ENCODE measurements at regions not wholly inside any gene's neighbourhood (a gene's known extent, or its start where the extent isn't known, plus 50 kb on each side); places are given as distances from the start of the nearest gene placed in this dataset.

DNA sequence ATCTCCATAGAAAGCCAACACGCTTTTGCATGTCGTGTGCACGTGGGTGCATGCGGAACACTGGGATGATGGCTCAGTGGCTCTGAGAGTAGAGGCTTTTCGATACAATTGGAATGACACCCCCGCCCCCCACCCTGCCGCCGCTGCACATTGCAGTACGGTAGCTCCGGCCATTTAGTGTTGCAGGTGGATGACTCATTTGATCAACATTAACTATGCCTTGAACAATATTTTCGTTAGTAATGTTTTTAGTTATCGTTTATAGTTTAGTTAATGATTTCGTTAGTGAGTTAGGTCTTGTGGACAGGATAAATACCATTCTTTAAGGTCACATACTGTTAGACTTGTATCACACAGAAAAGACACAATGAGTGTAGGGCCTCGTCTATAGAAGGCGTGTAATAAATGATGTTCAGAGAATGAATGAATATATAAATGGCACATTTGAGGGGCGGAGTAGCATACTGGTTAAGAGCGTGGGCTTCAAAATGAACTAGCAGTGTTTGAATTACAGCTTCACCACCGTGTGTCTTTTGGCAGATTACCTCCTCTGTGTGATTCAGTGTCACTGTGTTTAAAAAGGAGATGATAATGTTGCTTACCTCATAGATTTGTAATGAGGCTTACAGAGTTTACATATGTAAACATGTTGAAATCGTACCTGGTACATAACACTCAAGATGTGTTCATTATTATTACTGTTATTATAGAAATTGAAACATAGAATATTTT is 67.2 kb upstream of the TENM3 start:
- Histone ChIP-seq H4K91ac (ENCODE audit: low read depth, low read length, poor library complexity) (no peak overlapping the region), H2AK5ac (ENCODE audit: low read depth, low read length) (no peak overlapping the region), H3K9me3 (replicated peaks in 1 of 2; ENCODE audit: control insufficient read depth in 2 of 2, insufficient read depth in 1 of 2, low read depth in 1 of 2, low read length in 2 of 2) (peaks cover 0 to 5% of the 10 kb centered on the region in 2 donors), H2BK12ac (ENCODE audit: low read length) (no peak overlapping the region), H3K4ac (ENCODE audit: low read length) (no peak overlapping the region), H3K36me3 (replicated peaks in 1 of 2; ENCODE audit: control insufficient read depth in 2 of 2, insufficient read depth in 2 of 2, low read length in 2 of 2) (peaks cover 0 to 2% of the 10 kb centered on the region in 2 donors), H3K14ac (ENCODE audit: low read length) (no peak overlapping the region), H3K4me1 (ENCODE audit: control insufficient read depth in 2 of 2, insufficient read depth in 1 of 2, low read depth in 1 of 2, low read length in 2 of 2) (peaks cover 2 to 26% of the 10 kb centered on the region in 2 donors), H3K79me1 (ENCODE audit: low read depth, low read length) (no peaks in the 10 kb centered on the region), H2BK5ac (ENCODE audit: low read length) (no peak overlapping the region), H3K4me2 (ENCODE audit: insufficient read depth, low read length, poor library complexity, severe bottlenecking) (no peak overlapping the region), H3K18ac (ENCODE audit: low read length) (no peak overlapping the region), H3K27me3 (ENCODE audit: control insufficient read depth in 3 of 3, insufficient read depth in 3 of 3, low read depth in 1 of 3, low read length in 3 of 3) (no peaks in the 10 kb centered on the region), H3K4me3 (ENCODE audit: low read length in 2 of 2) (no peak overlapping the region), H3K27ac (replicated peaks; ENCODE audit: low read length) (no peak overlapping the region), H3K9ac (ENCODE audit: low read depth, low read length, poor library complexity) (no peak overlapping the region), H3K23ac (ENCODE audit: low read depth, low read length, poor library complexity) (no peak overlapping the region), H2BK120ac (ENCODE audit: low read depth, low read length) (no peak overlapping the region), H2BK15ac (ENCODE audit: low read length) (no peak overlapping the region), H2AFZ (ENCODE audit: low read length) (no peak overlapping the region), H4K8ac (ENCODE audit: low read depth, low read length) (no peak overlapping the region)
- DNase-seq (ENCODE audit: low spot score), result no peak
- 100% methylated on average over 2 of the region's 19 CpGs; no CpG with 5 or more reads in 1 of the 2 donors for WGBS, 2 donors (ENCODE audit: extremely low coverage in 2 of 2, insufficient read length in 2 of 2, insufficient replicate concordance in 1 of 2)

GRCh38 chr4:182177166-182177565 is 66.0 kb upstream of the TENM3 start:
- H3K9me3 ChIP-seq (replicated peaks in 1 of 2; ENCODE audit: control insufficient read depth in 2 of 2, insufficient read depth in 1 of 2, low read depth in 1 of 2, low read length in 2 of 2), result no peaks in the 10 kb centered on the region
- H3K27ac ChIP-seq (replicated peaks; ENCODE audit: low read length), result no peak overlapping the region
- H4K91ac ChIP-seq (ENCODE audit: low read depth, low read length, poor library complexity), result no peak overlapping the region
- peaks cover 0 to 2% of the 10 kb centered on the region in 2 donors for H3K36me3 ChIP-seq (replicated peaks in 1 of 2; ENCODE audit: control insufficient read depth in 2 of 2, insufficient read depth in 2 of 2, low read length in 2 of 2)
- DNase-seq (ENCODE audit: low spot score), result no peak
- WGBS, 2 donors (ENCODE audit: extremely low coverage in 2 of 2, insufficient read length in 2 of 2, insufficient replicate concordance in 1 of 2), result no CpG with 5 or more reads among the region's 6 CpGs
- no peaks in the 10 kb centered on the region for H3K27me3 ChIP-seq (ENCODE audit: control insufficient read depth in 3 of 3, insufficient read depth in 3 of 3, low read depth in 1 of 3, low read length in 3 of 3)
- no peak overlapping the region for H3K14ac ChIP-seq (ENCODE audit: low read length)
- H3K79me1 ChIP-seq (ENCODE audit: low read depth, low read length), result no peaks in the 10 kb centered on the region
- no peak overlapping the region for H2BK5ac ChIP-seq (ENCODE audit: low read length)
- no peak overlapping the region for H3K4me2 ChIP-seq (ENCODE audit: insufficient read depth, low read length, poor library complexity, severe bottlenecking)
- H3K4ac ChIP-seq (ENCODE audit: low read length), result no peak overlapping the region
- no peak overlapping the region for H3K18ac ChIP-seq (ENCODE audit: low read length)
- H2BK120ac ChIP-seq (ENCODE audit: low read depth, low read length), result no peak overlapping the region
- H3K4me1 ChIP-seq (ENCODE audit: control insufficient read depth in 2 of 2, insufficient read depth in 1 of 2, low read depth in 1 of 2, low read length in 2 of 2), result peaks cover 4 to 30% of the 10 kb centered on the region in 2 donors
- no peak overlapping the region for H3K23ac ChIP-seq (ENCODE audit: low read depth, low read length, poor library complexity)
- H2AFZ ChIP-seq (ENCODE audit: low read length), result no peak overlapping the region
- H2AK5ac ChIP-seq (ENCODE audit: low read depth, low read length), result no peak overlapping the region
- no peak overlapping the region for H3K4me3 ChIP-seq (ENCODE audit: low read length in 2 of 2)
- H2BK12ac ChIP-seq (ENCODE audit: low read length), result no peak overlapping the region
- no peak overlapping the region for H3K9ac ChIP-seq (ENCODE audit: low read depth, low read length, poor library complexity)
- no peak overlapping the region for H2BK15ac ChIP-seq (ENCODE audit: low read length)
- H4K8ac ChIP-seq (ENCODE audit: low read depth, low read length), result no peak overlapping the region

DNA sequence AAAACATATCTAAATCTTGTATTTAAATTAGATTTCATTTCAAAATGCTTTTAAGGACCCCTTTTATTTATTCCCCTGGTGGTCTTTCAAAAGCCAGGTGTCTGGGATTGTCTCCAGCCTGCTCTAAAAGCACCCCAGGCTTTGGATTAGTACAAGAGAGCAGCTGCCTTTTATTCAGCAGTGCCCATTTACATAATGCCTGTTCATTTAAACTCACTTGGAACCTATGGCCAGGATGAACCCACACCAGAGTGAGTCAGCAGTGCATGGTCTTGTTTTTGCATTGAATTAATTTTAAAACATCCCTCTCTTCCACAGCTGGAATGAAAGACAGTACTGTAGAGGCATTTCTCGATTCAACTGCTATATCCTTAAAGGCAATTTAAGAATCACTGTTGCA is 64.1 kb upstream of the TENM3 start:
- H3K4me2 ChIP-seq (ENCODE audit: insufficient read depth, low read length, poor library complexity, severe bottlenecking), result peak overlapping the region; percentile 2
- H3K14ac ChIP-seq (ENCODE audit: low read length), result no peak overlapping the region
- DNase-seq (ENCODE audit: low spot score), result peak; percentile 53
- no peak overlapping the region for H4K91ac ChIP-seq (ENCODE audit: low read depth, low read length, poor library complexity)
- H3K4me3 ChIP-seq (ENCODE audit: low read length in 2 of 2), result no peak overlapping the region
- no peak overlapping the region for H3K4ac ChIP-seq (ENCODE audit: low read length)
- H2BK120ac ChIP-seq (ENCODE audit: low read depth, low read length), result no peak overlapping the region
- H2AFZ ChIP-seq (ENCODE audit: low read length), result no peak overlapping the region
- H3K9me3 ChIP-seq (replicated peaks in 1 of 2; ENCODE audit: control insufficient read depth in 2 of 2, insufficient read depth in 1 of 2, low read depth in 1 of 2, low read length in 2 of 2), result peaks cover 0 to 6% of the 10 kb centered on the region in 2 donors
- H3K27ac ChIP-seq (replicated peaks; ENCODE audit: low read length), result no peak overlapping the region
- H2BK12ac ChIP-seq (ENCODE audit: low read length), result no peak overlapping the region
- H3K4me1 ChIP-seq (ENCODE audit: control insufficient read depth in 2 of 2, insufficient read depth in 1 of 2, low read depth in 1 of 2, low read length in 2 of 2), result peaks cover 4 to 30% of the 10 kb centered on the region in 2 donors
- H3K18ac ChIP-seq (ENCODE audit: low read length), result no peak overlapping the region
- no peak overlapping the region for H2AK5ac ChIP-seq (ENCODE audit: low read depth, low read length)
- H3K27me3 ChIP-seq (ENCODE audit: control insufficient read depth in 3 of 3, insufficient read depth in 3 of 3, low read depth in 1 of 3, low read length in 3 of 3), result no peaks in the 10 kb centered on the region
- no peak overlapping the region for H4K8ac ChIP-seq (ENCODE audit: low read depth, low read length)
- H2BK15ac ChIP-seq (ENCODE audit: low read length), result no peak overlapping the region
- no peak overlapping the region for H3K23ac ChIP-seq (ENCODE audit: low read depth, low read length, poor library complexity)
- H2BK5ac ChIP-seq (ENCODE audit: low read length), result no peak overlapping the region
- no peaks in the 10 kb centered on the region for H3K79me1 ChIP-seq (ENCODE audit: low read depth, low read length)
- H3K9ac ChIP-seq (ENCODE audit: low read depth, low read length, poor library complexity), result no peak overlapping the region
- H3K36me3 ChIP-seq (replicated peaks in 1 of 2; ENCODE audit: control insufficient read depth in 2 of 2, insufficient read depth in 2 of 2, low read length in 2 of 2), result no peaks in the 10 kb centered on the region
- no CpG with 5 or more reads among the region's 1 CpG for WGBS, 2 donors (ENCODE audit: extremely low coverage in 2 of 2, insufficient read length in 2 of 2, insufficient replicate concordance in 1 of 2)

DNA sequence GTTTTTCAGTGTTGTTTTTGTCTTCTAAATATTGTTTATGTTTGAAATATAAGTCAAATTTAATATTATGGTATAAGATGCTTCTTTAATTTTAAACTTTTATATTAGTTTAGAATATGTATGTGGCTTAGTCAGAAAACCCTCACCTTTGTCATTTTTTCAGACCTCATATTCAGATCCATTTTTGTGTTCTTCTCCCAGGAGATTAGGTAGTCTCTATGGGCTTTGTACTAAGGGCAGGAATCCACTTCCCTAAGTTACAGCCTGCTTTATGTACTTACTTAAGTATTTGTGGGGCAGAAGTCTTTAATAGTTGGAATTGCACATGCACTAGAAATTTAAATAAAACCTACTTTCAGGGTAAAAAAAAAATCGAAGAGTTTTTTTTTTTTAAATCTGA is 63.5 kb upstream of the TENM3 start:
- no peak overlapping the region for H2AK5ac ChIP-seq (ENCODE audit: low read depth, low read length)
- no peak overlapping the region for H2BK5ac ChIP-seq (ENCODE audit: low read length)
- H4K8ac ChIP-seq (ENCODE audit: low read depth, low read length), result no peak overlapping the region
- no peak overlapping the region for H2BK15ac ChIP-seq (ENCODE audit: low read length)
- H3K4ac ChIP-seq (ENCODE audit: low read length), result no peak overlapping the region
- H3K9me3 ChIP-seq (replicated peaks in 1 of 2; ENCODE audit: control insufficient read depth in 2 of 2, insufficient read depth in 1 of 2, low read depth in 1 of 2, low read length in 2 of 2), result peaks cover 0 to 6% of the 10 kb centered on the region in 2 donors
- H2AFZ ChIP-seq (ENCODE audit: low read length), result no peak overlapping the region
- no peak overlapping the region for H3K4me2 ChIP-seq (ENCODE audit: insufficient read depth, low read length, poor library complexity, severe bottlenecking)
- no peaks in the 10 kb centered on the region for H3K79me1 ChIP-seq (ENCODE audit: low read depth, low read length)
- no peak overlapping the region for H3K23ac ChIP-seq (ENCODE audit: low read depth, low read length, poor library complexity)
- H3K27ac ChIP-seq (replicated peaks; ENCODE audit: low read length), result no peak overlapping the region
- H2BK120ac ChIP-seq (ENCODE audit: low read depth, low read length), result no peak overlapping the region
- no peaks in the 10 kb centered on the region for H3K36me3 ChIP-seq (replicated peaks in 1 of 2; ENCODE audit: control insufficient read depth in 2 of 2, insufficient read depth in 2 of 2, low read length in 2 of 2)
- H2BK12ac ChIP-seq (ENCODE audit: low read length), result no peak overlapping the region
- peaks cover 4 to 30% of the 10 kb centered on the region in 2 donors for H3K4me1 ChIP-seq (ENCODE audit: control insufficient read depth in 2 of 2, insufficient read depth in 1 of 2, low read depth in 1 of 2, low read length in 2 of 2)
- no peak for DNase-seq (ENCODE audit: low spot score)
- no peak overlapping the region for H3K14ac ChIP-seq (ENCODE audit: low read length)
- H3K4me3 ChIP-seq (ENCODE audit: low read length in 2 of 2), result no peak overlapping the region
- no peak overlapping the region for H3K18ac ChIP-seq (ENCODE audit: low read length)
- no peak overlapping the region for H4K91ac ChIP-seq (ENCODE audit: low read depth, low read length, poor library complexity)
- no peak overlapping the region for H3K9ac ChIP-seq (ENCODE audit: low read depth, low read length, poor library complexity)
- no peaks in the 10 kb centered on the region for H3K27me3 ChIP-seq (ENCODE audit: control insufficient read depth in 3 of 3, insufficient read depth in 3 of 3, low read depth in 1 of 3, low read length in 3 of 3)
- WGBS, 2 donors (ENCODE audit: extremely low coverage in 2 of 2, insufficient read length in 2 of 2, insufficient replicate concordance in 1 of 2), result no CpG with 5 or more reads among the region's 1 CpG

All from neuronal stem cell (in vitro differentiated cells).